Renal pelvis (tissue), 1 donor: ENCODE measurements at regions not wholly inside any gene's neighbourhood (a gene's known extent, or its start where the extent isn't known, plus 50 kb on each side); places are given as distances from the start of the nearest gene placed in this dataset.

Experiments
- DNase-seq: peaks from one replicate; pipeline ENCODE4 v3.0.0-alpha.2; 2013

DNA sequence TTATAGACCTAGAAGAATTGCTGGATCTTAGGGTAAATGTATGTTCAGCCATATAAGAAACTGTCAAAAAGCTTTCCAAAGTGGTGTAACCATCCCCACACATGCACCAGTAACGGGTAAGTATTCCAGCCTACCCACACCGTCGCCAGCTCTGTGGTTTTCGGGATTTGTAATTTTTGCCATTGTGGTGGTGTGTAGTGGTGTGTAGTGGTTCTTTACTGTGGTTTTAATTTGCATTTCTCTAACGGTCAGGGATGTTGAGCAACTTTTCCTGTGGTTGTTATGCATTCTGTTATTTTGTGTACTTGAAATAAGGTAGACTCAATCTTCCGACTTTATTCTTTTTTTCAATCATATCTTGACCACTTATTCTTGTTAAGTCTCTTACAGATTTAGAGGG is 342.4 kb upstream of the AJAP1 start:
- DNase-seq = no peak

DNA sequence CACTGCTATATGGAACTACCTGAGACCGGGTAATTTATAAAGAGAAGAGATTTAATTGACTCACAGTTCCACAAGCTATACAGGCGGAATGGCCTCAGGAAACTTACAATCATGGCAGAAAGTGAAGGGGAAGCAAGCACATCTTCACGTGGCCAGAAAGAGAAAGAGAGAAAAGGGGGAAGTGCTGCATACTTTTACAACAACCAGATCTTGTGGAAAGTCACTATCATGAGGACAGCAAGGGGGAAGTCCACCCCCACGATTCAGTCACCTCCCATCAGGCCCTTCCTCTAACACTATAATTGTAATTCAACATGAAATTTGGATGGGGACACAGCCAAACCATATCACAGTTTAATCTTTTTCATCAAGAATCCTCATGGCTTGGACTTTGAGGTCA is 339.2 kb upstream of the AJAP1 start:
- DNase-seq = no peak

- DNase-seq = no peak
Measured at GRCh38 chr1:4317207-4317606, 337.2 kb upstream of the AJAP1 start.

- DNase-seq = no peak
Measured at GRCh38 chr1:4318720-4319119, 335.7 kb upstream of the AJAP1 start.

GRCh38 chr1:4319496-4319895 is 334.9 kb upstream of the AJAP1 start:
- DNase-seq = no peak

DNA sequence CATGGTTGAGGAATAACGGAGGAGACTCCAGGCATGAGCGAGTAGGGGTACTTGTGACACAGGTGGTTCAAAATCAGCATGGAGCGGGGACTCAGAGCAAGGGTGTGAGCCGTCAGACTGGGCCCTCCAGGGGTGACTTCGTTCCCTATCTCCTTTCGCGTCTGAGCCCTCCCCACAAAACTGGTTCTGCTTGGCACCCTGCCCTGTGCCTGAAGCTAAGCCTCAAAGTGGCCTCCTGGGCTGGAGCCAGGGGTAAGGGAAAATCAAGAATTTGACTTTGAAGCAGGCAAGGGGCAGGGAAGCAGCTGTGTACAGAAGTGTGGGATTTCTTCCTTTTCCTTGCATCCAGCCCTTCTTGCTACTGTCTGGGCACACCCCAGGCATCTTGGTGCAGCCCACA is 331.5 kb upstream of the AJAP1 start:
- DNase-seq = no peak

DNA sequence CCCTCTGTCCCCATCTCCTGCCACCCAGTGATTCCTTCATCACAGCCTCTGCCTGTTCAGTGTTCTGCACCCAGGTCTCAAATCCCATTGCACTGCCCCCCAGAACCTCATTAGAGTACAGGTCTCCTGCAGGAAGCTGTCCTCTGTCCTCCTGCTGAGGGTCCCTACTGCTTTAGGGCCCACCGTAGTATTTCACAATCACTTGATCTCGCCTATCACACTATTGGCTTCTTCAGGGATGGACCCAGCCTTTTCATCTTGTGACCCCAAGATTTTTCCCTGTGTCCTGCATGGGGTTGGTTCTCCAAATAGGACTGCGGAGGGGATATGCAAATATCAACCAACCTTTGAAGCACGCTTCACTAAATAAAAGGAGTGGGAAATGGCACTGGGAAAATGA is 331.1 kb upstream of the AJAP1 start:
- DNase-seq = no peak

DNA sequence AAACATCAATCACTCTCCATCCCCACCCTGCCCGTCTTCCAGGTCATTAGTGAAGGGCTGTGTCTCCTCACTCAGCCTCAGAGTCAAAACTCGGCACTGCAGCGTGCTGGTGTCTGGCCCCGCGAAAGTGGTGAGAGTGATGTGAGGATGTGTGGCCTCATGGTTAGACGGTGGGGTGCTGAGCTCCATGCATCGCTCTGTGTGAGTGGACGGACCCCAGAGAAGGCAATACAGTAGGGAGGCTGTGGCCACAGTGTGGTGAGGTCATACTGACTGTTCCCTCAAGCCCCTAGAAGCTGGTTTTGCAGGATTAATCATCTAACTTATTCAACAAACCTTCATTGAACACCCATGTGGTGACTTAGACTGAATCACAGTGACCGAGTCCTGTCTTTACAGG is 329.9 kb upstream of the AJAP1 start:
- no peak for DNase-seq

- DNase-seq = no peak
Measured at GRCh38 chr1:4327142-4327541, 327.3 kb upstream of the AJAP1 start.

DNA sequence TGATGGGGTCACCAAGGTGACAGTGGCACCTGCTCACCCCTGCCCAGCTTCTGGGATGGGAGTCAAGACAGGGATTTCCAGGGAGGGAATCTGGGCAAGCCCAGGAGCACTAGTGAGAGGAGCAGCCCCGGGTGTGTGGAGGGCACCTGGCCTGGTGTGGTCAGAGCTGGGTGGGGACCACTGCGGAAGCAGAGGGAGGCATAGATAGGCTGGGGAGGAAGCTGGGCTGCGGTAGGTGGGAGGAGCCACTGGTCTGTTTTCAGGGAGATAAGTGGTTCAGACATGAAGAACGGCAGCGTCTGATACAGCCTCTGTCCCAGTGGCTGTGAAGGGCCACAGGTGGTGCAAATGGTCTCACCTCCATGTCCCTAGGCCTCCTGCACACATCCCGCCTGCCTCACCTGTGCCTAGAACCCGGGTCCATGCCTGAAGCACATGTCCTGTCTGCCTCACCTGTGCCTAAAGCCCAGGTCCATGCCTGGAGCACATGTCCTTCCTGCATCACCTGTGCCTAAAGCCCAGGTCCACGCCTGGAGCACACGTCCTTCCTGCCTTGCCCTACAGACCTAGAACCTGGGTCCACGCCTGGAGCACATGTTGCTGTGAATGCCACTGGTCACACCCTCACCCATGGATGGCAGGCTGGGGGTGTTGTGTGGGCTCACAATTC is 325.9 kb upstream of the AJAP1 start:
- DNase-seq = no peak

- DNase-seq = no peak
Measured at GRCh38 chr1:4330805-4331766, 323.3 kb upstream of the AJAP1 start.

- DNase-seq = no peak
Measured at GRCh38 chr1:4331767-4332163, 322.6 kb upstream of the AJAP1 start.

DNA sequence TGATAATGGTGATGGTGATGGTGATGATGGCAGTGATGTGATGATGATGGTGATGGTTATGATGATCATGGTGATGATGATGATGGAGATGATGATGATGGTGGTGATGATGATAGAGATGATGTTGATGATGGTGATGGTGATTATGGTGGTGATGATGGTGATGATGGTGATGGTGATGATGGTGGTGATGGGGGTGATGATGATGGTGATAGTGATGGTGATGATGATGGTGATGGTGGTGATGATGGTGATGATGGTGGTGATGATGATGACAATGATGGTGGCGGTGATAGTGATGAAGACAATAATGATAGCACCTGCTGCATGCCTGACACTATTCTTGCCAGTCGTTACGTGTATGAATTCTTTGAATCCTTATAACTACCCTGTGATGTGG is 317.9 kb upstream of the AJAP1 start:
- no peak for DNase-seq

DNA sequence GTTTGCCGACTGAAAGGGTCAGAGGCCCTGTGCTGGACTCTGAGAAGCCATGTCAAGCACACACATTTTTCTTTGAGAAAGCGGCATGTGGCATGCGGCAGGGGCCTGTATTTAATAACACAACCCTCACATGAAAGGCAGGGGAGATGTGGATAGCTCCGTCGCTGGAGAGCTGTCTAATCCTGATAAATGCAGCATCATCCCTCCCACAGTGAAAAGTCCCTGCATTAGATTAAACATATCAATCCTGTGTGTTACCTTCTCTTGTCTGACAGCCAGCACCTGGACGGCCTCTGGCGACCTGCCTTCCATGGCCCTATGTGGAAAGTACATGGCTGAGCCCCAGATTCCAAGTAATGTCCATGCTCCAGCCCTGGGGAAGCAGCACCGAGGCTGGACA is 313.0 kb upstream of the AJAP1 start:
- DNase-seq = no peak

DNA sequence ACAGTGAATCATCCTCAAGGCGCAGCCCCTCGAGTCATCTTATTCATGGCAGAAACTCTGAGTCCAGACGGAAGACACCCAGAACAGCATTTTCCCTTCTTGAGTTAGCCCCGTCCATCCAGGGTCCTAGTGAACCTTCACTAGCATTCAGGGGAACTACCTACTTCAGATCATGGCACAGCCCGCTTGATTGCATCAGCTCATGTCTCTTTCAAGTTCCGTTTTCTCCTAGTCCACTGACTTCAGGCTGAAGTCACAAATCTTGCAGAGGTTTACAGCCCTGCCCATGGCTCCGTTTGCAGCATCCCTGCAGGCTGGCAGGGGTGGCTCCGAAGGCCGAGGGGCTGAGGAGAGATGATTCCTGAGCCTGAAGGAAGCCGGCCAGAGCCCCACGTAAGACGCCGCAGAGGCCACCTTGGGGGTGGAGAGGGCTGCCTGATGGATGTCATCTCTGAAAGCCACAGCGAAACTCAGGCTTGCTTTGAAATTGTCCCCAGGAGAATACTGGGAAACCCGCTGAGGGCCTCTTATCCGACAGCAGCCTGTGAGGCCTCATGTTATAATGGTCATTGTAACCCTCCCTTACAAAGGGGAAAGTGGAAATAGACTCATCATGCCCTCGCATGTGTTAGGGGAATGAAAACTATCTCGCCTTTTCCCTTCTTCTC is 310.2 kb upstream of the AJAP1 start:
- DNase-seq = no peak

- DNase-seq = no peak
Measured at GRCh38 chr1:4345094-4345493, 309.3 kb upstream of the AJAP1 start.

- no peak for DNase-seq
Measured at GRCh38 chr1:4346131-4346530, 308.3 kb upstream of the AJAP1 start.

DNA sequence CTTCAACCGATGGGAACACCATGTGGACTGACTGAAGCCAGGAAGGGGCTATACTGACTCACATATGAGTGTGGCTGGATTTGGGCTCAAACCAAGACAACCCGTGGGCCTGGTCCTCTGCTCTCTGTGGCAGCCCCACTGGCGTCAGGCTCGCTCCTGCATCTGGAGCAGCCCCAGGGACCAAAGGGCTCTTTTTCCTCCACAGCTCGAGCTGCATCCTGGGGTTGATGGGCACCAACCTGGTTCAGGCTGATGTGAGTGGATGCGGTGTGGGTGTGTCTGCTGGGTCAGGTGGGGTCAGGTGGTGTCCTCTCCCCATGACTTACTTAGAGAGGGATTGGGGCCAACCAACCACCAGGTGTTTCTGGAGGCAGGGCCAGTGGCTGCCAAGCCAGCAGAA is 303.0 kb upstream of the AJAP1 start:
- DNase-seq = no peak

DNA sequence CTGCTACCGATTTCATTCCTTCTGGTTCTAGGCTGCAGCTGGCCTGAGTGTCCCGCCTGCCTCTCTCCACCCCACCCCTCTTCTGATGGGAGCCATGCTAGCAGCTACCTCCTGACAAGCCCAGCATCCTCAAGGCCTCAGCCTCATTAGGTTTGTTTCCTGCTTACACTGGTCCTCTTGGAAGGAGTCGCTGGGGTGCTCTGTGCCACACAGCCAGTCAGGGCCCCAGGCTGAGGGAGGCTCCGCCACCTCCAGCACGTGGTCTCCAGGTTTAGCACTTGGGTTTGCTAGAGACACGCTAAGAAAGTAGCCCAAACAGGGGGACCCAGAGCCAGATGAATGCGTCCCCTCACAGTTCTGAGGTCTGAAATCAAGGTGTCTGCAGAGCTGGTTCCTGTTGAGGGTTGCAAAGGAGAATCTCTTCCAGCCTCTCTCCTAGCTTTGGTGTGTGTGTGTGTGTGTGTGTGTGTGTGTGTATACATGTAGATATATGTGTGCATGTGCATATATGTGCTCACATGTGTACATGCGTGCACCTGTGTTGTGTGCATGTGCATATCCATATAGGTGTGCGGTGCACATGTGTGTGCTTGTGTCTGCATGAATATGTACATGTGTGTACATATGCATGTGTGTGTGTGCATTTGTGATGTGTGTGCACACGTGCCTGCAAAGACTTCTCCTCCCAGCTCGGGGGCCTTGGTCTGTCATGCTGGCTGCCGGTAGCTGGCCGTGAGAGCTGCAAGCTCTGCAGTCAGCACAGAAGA is 301.1 kb upstream of the AJAP1 start:
- no peak for DNase-seq

DNA sequence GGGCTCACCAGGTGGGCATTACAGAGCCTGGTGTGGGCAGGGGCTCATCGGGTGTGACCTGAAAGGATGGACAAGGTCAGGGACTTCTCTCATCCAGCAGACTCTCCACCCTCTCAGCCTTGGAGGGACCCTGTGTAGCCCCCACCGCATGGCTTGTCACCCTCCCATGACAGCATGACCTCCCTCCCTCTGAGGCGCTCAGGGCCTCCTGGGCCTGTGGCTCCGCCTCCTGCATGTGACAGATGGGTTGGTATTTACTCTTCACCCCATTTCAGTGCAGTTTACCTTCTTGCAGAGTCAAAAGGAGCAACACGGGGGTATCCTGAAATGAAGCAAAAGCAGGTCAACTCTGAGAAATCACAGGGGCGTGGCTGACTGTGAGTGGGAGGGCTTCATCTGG is 298.6 kb upstream of the AJAP1 start:
- DNase-seq = no peak

DNA sequence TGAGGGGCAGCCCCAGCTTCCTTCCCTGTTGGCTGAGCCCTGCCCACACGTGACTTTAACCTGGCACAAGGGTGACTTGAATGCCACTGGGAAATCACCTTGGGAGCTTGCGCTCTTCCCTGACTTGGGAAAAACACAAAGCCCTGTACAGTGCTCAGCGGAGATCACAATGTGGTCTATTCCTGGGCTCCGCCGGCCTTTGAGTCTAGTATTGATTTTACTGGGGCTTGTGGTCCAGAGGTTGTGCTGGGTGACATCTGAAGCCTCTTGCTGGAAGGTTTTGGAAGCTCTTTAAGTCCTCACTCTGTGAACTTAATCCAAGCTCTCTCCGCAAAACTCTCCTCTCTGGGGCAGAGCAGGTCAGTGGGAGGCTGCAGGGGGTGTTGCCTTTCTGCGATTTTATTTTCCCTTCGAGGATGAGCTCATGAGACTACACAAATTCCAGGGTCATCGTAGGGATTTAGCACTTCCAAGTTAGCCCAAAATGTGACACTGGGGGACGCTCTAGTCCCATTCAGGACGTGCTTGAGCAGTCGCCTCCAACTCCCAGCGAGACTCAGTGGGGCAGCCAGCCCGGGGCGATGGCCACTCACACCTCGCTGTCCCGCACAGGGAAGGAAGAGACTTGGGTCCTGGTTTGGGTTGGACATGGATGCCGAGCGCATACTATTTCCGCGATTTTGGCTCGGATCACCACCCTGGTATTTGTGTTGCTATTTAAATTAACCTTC is 291.9 kb upstream of the AJAP1 start:
- no peak for DNase-seq
